ENCODE measurements at regions not wholly inside any gene's neighbourhood (a gene's known extent, or its start where the extent isn't known, plus 50 kb on each side); places are given as distances from the start of the nearest gene placed in this dataset.
"Not testable (repeated sequence)": the region's sequence is repeated elsewhere in the genome, so short reads cannot be mapped to it uniquely, and the experiment has no call there.

DNA sequence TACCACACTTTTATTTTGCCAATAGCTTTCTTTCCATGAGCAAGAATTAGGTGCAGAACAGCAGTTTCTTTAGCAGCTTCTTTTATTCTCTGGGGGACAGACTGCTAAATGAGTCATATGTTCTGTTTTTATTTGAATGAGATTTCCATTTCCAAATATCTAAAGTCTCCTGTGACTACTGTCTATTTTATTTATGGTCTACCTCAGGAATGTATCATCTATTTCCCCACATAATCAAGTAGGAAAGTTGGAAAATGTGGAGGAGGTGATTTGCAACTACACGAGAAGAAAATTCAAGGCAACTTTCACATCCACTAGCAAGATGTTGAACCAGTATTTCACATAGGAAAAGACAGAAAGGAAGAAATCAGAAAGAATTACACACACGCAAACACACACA is 139.9 kb upstream of the MEX3C start:
- no peak for DNase-seq

DNA sequence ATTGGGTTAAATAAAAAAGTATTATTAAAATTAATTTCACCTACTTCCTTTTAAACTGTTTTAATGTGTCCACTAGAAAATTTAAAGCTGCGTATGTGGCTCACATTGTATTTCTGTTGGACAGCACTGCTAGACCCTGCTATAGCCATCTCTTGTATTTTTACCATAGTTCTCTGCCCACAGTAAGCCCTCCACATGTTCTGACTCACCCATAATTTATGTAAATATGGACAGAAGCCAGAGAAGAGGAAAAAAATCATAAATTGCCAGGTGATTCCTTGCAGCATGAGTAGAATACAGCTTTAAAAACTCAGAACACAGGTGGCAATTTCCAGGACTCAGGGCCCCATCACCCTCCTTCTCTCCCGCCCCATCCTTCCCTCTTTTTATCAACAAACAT is 142.4 kb upstream of the MEX3C start:
- DNase-seq: no peak

- no peak for DNase-seq
These were observed 142.9 kb upstream of the MEX3C start for GRCh38 chr18:51340332-51340731.

DNA sequence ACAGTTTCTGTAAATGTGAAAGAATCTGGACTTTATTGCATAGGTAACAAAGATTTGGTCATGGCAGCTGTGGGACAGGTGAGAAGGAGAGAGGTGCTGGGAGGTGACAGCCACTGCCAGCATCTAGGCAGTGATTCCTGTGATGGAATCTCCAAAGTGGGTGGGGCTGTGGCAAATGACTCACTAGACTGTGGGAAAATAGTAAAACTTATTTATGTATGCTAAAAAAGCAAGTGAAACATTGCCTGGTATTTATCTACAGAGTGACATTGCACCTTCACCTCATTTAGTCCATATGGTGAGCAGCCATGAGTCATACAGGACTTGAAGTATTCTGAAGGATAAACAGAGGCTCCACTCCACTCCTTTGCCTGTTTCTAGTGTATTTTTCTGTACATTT is 145.3 kb upstream of the MEX3C start:
- no peak for DNase-seq

GRCh38 chr18:51345848-51346391 is 148.4 kb upstream of the MEX3C start:
- no peak for DNase-seq

DNA sequence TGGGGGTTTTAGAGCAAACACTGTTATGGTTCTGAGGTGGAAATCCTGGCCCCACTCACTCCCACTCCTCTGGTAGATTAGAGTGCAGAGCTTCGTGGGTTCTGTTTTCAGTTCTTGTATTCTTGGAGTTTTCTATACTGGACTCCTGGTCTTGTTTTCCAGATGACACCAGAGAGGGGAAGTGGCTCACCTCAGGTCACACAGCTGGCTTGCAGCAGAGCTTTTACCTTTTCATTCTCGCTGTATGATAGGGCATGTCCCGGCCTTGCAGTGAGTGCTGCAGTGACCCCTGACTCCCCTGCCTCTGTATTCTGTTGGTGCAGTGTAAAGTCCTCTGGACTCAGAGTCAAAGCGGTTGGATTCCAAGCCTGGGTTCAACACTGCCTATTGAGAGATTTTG is 148.9 kb upstream of the MEX3C start:
- no peak for DNase-seq

- DNase-seq: no peak
These were observed 152.6 kb upstream of the MEX3C start for GRCh38 chr18:51350081-51350480.

DNA sequence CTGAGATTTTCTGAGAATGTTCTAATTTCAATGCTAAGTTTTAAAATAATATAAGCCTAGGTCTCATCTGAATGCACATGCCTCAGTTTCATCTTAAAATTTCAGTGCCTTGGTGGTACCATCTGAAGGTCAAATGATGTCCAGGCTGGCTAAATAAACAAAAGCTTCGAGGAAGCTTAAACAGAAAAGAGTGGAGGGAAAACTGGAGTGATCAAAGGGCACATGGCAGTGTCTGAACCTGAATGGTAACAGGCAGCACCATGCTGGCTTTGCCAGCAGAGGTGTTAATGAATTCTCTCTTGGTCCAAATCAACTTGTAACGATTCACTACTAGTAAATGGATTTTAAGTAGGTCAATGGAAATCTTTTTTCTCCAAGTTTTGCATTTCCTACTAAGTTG is 158.4 kb upstream of the MEX3C start:
- no peak for DNase-seq

DNA sequence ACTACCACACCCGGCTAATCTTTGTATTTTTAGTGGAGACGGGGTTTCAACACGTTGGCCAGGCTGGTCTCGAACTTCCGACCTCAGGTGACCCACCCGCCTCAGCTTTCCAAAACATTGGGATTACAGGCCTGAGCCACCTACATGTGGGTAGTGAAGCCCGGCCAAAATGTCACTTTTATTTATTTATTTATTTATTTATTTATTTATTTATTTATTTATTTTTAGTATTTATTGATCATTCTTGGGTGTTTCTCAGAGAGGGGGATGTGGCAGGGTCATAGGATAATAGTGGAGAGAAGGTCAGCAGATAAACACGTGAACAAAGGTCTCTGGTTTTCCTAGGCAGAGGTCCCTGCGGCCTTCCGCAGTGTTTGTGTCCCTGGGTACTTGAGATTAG is 162.8 kb upstream of the MEX3C start:
- DNase-seq: not testable (repeated sequence)

GRCh38 chr18:51361130-51361860 is 163.8 kb upstream of the MEX3C start:
- DNase-seq: no peak

GRCh38 chr18:51363384-51363783 is 165.9 kb upstream of the MEX3C start:
- no peak for DNase-seq

GRCh38 chr18:51370996-51371395 is 173.5 kb upstream of the MEX3C start:
- DNase-seq: no peak

GRCh38 chr18:51371929-51372328 is 174.4 kb upstream of the MEX3C start:
- DNase-seq: no peak

- DNase-seq: no peak
These were observed 184.6 kb upstream of the MEX3C start for GRCh38 chr18:51382081-51382480.

- DNase-seq: no peak
These were observed 185.6 kb upstream of the MEX3C start for GRCh38 chr18:51383116-51383515.

DNA sequence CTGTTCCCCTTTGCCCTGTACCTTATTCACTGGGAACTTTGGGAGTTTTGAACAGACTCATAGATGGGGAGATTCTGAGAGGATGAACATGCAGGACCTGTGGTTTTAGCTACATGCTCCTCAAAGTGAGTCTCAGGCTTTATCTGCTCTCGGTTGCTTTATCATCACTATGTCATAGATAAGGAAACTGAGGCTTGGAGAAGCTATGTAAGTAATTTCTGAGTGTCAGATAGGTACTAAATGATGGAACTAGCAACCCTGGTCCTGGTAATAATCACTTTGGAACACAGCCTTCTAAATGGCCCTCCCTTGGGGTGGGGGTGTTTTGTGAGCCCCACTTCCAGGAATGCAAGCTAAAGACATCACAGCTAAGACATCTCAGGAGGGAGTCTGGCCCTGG is 186.2 kb upstream of the MEX3C start:
- no peak for DNase-seq

GRCh38 chr18:51385270-51385669 is 187.8 kb upstream of the MEX3C start:
- no peak for DNase-seq

GRCh38 chr18:51390702-51391101 is 193.2 kb upstream of the MEX3C start:
- no peak for DNase-seq

DNA sequence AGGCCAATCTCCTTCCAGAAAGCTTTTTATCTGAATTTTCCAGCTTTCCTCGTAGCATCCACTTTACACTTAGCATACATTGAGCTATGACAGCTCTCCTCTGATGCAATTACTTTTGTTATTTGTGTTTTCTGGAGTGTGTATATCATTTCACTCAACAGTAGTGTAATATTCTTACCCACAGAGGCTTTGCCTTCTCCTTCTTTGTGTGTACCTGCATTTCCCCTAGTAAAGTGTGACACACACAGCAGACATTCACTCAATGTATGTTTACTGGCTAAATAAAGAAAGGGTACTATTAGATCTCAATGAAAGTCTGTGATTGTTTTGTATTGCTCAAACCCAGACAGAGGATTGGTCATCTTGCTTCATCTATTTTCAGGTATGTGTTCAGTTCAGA is 193.7 kb upstream of the MEX3C start:
- no peak for DNase-seq

DNA sequence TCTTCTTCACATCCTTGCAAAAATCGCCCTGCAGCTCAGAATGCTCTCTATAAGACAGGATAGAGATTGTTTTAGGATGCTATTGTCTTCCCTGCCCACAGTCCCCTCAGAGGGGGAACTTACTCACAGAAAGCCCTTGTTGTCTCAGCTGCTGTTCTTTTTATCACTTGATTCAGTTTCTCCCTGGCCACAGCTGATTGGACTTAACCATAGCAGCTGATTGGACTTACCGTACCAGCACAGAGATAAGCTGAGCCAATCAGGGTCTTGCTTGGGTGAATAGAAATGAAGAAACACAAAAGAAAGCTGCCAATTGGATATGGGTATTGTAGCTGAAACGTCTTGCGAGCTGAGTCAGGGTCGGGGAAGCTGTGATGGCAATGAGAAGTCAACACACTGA is 194.2 kb upstream of the MEX3C start:
- DNase-seq: no peak

DNA sequence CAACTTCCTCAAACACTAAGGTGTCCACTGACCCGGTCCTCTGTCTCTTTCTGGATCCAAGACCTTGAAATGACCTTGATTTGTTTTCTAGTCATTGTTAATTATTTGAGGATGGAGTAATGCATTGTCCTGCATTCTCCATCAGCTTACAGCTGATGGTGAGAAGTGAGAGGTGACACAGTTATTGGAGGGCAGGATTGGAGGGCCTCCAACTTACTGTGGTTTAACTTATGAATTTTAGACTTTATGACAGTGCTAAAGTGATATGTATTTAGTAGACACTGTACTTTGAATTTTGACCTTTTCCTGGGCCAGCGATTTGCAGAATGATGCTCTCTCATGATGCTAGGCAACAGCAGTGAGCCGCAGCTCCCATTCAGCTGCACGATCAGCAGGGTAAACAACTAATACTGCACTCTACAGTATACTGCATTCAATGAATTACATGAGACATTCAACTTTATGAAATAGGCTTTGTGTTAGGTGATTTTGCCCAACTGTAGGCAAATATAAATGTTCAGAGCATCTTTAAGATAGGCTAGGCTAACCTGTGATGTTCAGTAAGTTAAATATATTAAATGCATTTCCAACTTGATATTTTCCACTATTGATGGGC is 200.0 kb upstream of the MEX3C start:
- DNase-seq: no peak

DNA sequence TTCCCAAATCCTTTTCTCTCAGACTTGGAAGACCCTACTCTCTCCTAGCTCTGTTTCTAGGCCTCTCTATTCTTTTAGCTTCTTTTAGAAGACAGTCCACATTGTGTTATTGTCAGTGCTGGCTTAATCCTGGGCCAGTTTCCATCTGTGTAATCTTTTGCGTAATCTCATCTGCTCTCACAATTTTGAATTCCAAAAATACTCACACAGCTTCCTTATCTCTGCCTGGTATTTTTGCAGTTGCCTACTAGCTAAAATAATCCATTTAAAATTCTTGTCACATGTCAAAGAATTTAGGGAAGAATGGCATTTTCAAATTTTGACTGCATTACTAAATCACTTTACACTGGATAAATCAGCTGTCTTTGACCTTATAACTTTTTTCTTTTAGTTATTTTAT is 200.6 kb upstream of the MEX3C start:
- no peak for DNase-seq

GRCh38 chr18:51399491-51400122 is 202.1 kb upstream of the MEX3C start:
- no peak for DNase-seq

DNA sequence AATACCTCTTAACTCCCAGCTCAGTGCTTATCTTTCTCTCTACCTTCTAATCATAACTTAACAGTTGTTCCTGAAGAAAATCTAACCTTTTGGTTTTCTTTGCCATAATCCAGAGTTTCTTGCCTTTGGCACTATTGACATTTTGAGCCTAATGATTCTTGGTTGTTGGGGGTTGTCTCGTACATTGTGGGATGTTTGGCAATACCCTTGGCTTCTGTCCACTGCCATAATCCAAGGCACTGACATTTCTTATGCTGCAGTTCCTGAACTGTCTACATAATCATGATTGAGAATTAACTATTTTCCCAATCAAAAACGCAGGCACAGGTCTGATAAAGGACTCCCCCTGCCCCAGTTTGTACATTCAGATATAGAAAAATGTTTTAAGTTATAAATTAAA is 203.2 kb upstream of the MEX3C start:
- no peak for DNase-seq
